CD4-positive, CD25-positive, alpha-beta regulatory T cell (primary cell): ENCODE measurements at regions not wholly inside any gene's neighbourhood (a gene's known extent, or its start where the extent isn't known, plus 50 kb on each side); places are given as distances from the start of the nearest gene placed in this dataset.

Experiments used
- ATAC-seq, 2 donors: fragments of 150-1000 bp; cut with Tn5 transposase; one replicate each; pipeline ENCODE4 v1.10.0; 2021; ENCODE audit warnings: low read depth in 2 of 2, moderate number of reproducible peaks in 2 of 2, moderate library complexity in 1 of 2
- DNase-seq, 3 donors: peaks; one replicate each; pipeline versions ENCODE4 v3.0.0 to v3.0.0-alpha.2; 2012 to 2022; ENCODE audit warnings: mixed read lengths in 1 of 3
- H3K27ac ChIP-seq: one replicate; pipeline ENCODE4 v1.7.0; 2013; ENCODE audit warnings: mild to moderate bottlenecking, low read length; ENCODE audit not compliant: insufficient read depth, poor library complexity, severe bottlenecking
- H3K27me3 ChIP-seq: one replicate; pipeline ENCODE4 v1.7.0; 2013; ENCODE audit warnings: low read length; ENCODE audit not compliant: control insufficient read depth, insufficient read depth
- H3K36me3 ChIP-seq: one replicate; pipeline ENCODE4 v1.7.0; 2013; ENCODE audit warnings: mild to moderate bottlenecking, low read length, moderate library complexity; ENCODE audit not compliant: control insufficient read depth, insufficient read depth
- H3K4me1 ChIP-seq: 2 replicates; pipeline ENCODE4 v1.7.0; 2013; ENCODE audit warnings: mild to moderate bottlenecking, low read length; ENCODE audit not compliant: insufficient read depth, control insufficient read depth, poor library complexity, severe bottlenecking
- H3K4me3 ChIP-seq: one replicate; pipeline ENCODE4 v1.7.0; 2013; ENCODE audit warnings: low read depth, mild to moderate bottlenecking, low read length, moderate library complexity
- H3K9me3 ChIP-seq, 2 experiments: 1 replicate in 1 of 2; 2 replicates in 1 of 2; pipeline ENCODE4 v1.7.0; 2013; ENCODE audit warnings: low read length in 2 of 2, mild to moderate bottlenecking in 1 of 2, moderate library complexity in 1 of 2; ENCODE audit not compliant: control insufficient read depth in 2 of 2
- H3K27ac Mint-ChIP-seq, 3 donors: one replicate each; pipeline ENCODE4 v1.8.0; 2020 to 2022; ENCODE audit warnings: mild to moderate bottlenecking in 3 of 3, mixed read lengths in 3 of 3, moderate library complexity in 2 of 3
- H3K27me3 Mint-ChIP-seq: one replicate; pipeline ENCODE4 v1.8.0; 2022; ENCODE audit warnings: mild to moderate bottlenecking, mixed read lengths
- H3K36me3 Mint-ChIP-seq: one replicate; pipeline ENCODE4 v1.8.0; 2020; ENCODE audit warnings: mixed read lengths
- H3K4me1 Mint-ChIP-seq, 4 donors: one replicate each; pipeline ENCODE4 v1.8.0; 2020 to 2022; ENCODE audit warnings: mixed read lengths in 4 of 4, mild to moderate bottlenecking in 1 of 4
- H3K4me3 Mint-ChIP-seq, 4 donors: one replicate each; pipeline ENCODE4 v1.8.0; 2020 to 2022; ENCODE audit warnings: mild to moderate bottlenecking in 4 of 4, mixed read lengths in 4 of 4, moderate library complexity in 3 of 4
- H3K9me3 Mint-ChIP-seq, 7 donors: one replicate each; pipeline ENCODE4 v1.8.0; 2020 to 2022; ENCODE audit warnings: mixed read lengths in 7 of 7, mild to moderate bottlenecking in 3 of 7, moderate library complexity in 2 of 7

- Histone ChIP-seq H3K9me3 (no peaks in the 10 kb centered on the region), H3K4me1 (no peaks in the 10 kb centered on the region), H3K27ac (no peak overlapping the region), H3K4me3 (no peak overlapping the region), H3K36me3 (no peaks in the 10 kb centered on the region), H3K27me3 (no peaks in the 10 kb centered on the region)
- H3K36me3 Mint-ChIP-seq: no peaks in the 10 kb centered on the region
- H3K9me3 Mint-ChIP-seq: peaks cover 5 to 14% (median 9%) of the 10 kb centered on the region in 7 donors
- H3K27me3 Mint-ChIP-seq: no peaks in the 10 kb centered on the region
- no peak for DNase-seq
- no peak overlapping the region for H3K4me3 Mint-ChIP-seq
- no peak overlapping the region for H3K27ac Mint-ChIP-seq
- H3K4me1 Mint-ChIP-seq: no peaks in the 10 kb centered on the region
- ATAC-seq: no peak
These were observed 455.9 kb upstream of the KLF4 start for GRCh38 chr9:107945493-107945892.

GRCh38 chr9:107944387-107944786 is 454.8 kb upstream of the KLF4 start:
- ATAC-seq (no peak), DNase-seq (no peak)
- H3K36me3 ChIP-seq: no peaks in the 10 kb centered on the region
- Mint-ChIP-seq H3K4me1 (no peaks in the 10 kb centered on the region), H3K4me3 (no peak overlapping the region), H3K36me3 (no peaks in the 10 kb centered on the region), H3K9me3 (peaks cover 5 to 11% (median 6%) of the 10 kb centered on the region in 7 donors), H3K27me3 (no peaks in the 10 kb centered on the region), H3K27ac (no peak overlapping the region)
- H3K27ac ChIP-seq: no peak overlapping the region
- no peaks in the 10 kb centered on the region for H3K9me3 ChIP-seq
- H3K4me3 ChIP-seq: no peak overlapping the region
- H3K27me3 ChIP-seq: no peaks in the 10 kb centered on the region
- no peaks in the 10 kb centered on the region for H3K4me1 ChIP-seq

DNA sequence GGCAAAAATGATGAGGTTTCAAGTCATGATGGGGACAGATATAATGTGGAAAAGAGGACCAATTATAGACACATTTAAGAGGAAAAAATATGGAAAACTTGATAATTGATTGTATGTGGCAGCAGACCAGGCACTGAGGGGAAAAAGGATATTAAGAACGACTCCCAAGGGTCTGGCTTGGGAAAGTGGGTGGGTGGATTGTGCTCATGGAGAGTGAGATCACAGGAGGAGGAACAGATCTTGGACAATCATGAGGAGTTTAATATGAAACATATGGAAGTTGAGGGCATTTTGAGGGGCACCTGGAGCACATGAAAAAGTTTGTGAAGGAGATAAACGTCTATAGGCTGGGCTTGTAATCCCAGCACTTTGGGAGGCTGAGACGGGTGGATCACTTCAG is 454.3 kb upstream of the KLF4 start:
- no peak overlapping the region for H3K27ac Mint-ChIP-seq
- Histone ChIP-seq H3K27ac (no peak overlapping the region), H3K4me3 (no peak overlapping the region), H3K27me3 (no peaks in the 10 kb centered on the region), H3K4me1 (no peaks in the 10 kb centered on the region), H3K9me3 (no peaks in the 10 kb centered on the region), H3K36me3 (no peaks in the 10 kb centered on the region)
- no peak overlapping the region for H3K4me3 Mint-ChIP-seq
- DNase-seq (no peak), ATAC-seq (no peak)
- no peaks in the 10 kb centered on the region for H3K27me3 Mint-ChIP-seq
- peaks cover 5 to 11% (median 5%) of the 10 kb centered on the region in 7 donors for H3K9me3 Mint-ChIP-seq
- H3K36me3 Mint-ChIP-seq: no peaks in the 10 kb centered on the region
- no peaks in the 10 kb centered on the region for H3K4me1 Mint-ChIP-seq

DNA sequence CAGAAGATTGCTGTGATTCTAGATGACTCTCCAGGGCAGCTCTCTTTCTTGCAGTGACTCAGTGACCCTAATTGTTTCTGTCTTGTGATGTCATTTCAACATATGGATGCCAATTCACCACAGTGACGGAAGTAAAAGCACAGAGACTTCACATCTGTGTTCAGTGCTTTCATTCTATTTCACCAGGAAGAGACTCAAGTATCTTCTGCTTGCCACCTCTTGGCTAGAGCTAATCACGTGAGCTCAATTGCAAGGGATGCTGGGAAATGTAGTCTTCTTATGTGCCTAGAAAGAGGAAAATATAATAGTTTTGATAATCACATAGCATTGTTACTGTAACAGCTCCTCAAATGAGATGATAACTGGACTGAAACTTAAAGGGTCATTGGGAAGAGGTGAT is 453.3 kb upstream of the KLF4 start:
- Mint-ChIP-seq H3K27ac (no peak overlapping the region), H3K4me1 (no peaks in the 10 kb centered on the region), H3K4me3 (no peak overlapping the region), H3K9me3 (peaks cover 5 to 10% (median 5%) of the 10 kb centered on the region in 7 donors), H3K36me3 (no peaks in the 10 kb centered on the region), H3K27me3 (no peaks in the 10 kb centered on the region)
- no peaks in the 10 kb centered on the region for H3K4me1 ChIP-seq
- H3K4me3 ChIP-seq: no peak overlapping the region
- no peaks in the 10 kb centered on the region for H3K9me3 ChIP-seq
- H3K36me3 ChIP-seq: no peaks in the 10 kb centered on the region
- ATAC-seq (no peak), DNase-seq (no peak)
- H3K27ac ChIP-seq: no peak overlapping the region
- H3K27me3 ChIP-seq: no peaks in the 10 kb centered on the region

DNA sequence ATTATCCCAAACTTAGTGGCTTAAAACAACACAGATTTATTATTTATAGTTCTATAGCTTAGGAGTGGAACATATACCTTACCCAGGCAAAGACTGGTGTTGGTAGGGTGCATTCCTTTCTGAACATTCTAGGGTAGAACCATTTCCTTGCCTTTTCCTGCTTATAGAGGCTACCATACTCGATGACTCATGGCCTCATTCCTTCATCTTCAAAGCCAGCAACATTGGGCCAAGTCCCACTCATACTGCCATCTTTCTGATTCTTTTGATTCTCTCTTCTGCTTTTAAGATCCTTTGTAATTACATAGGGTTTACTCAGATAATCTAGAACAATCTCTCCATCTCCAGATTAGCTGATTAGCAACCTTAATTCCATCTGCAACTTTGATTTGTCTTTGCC is 452.7 kb upstream of the KLF4 start:
- Mint-ChIP-seq H3K4me3 (no peak overlapping the region), H3K36me3 (no peaks in the 10 kb centered on the region), H3K4me1 (no peaks in the 10 kb centered on the region), H3K9me3 (peaks cover 5 to 10% (median 5%) of the 10 kb centered on the region in 7 donors), H3K27ac (no peak overlapping the region), H3K27me3 (no peaks in the 10 kb centered on the region)
- Histone ChIP-seq H3K4me1 (no peaks in the 10 kb centered on the region), H3K4me3 (no peak overlapping the region), H3K9me3 (no peaks in the 10 kb centered on the region), H3K36me3 (no peaks in the 10 kb centered on the region), H3K27ac (no peak overlapping the region), H3K27me3 (no peaks in the 10 kb centered on the region)
- ATAC-seq (no peak), DNase-seq (no peak)

DNA sequence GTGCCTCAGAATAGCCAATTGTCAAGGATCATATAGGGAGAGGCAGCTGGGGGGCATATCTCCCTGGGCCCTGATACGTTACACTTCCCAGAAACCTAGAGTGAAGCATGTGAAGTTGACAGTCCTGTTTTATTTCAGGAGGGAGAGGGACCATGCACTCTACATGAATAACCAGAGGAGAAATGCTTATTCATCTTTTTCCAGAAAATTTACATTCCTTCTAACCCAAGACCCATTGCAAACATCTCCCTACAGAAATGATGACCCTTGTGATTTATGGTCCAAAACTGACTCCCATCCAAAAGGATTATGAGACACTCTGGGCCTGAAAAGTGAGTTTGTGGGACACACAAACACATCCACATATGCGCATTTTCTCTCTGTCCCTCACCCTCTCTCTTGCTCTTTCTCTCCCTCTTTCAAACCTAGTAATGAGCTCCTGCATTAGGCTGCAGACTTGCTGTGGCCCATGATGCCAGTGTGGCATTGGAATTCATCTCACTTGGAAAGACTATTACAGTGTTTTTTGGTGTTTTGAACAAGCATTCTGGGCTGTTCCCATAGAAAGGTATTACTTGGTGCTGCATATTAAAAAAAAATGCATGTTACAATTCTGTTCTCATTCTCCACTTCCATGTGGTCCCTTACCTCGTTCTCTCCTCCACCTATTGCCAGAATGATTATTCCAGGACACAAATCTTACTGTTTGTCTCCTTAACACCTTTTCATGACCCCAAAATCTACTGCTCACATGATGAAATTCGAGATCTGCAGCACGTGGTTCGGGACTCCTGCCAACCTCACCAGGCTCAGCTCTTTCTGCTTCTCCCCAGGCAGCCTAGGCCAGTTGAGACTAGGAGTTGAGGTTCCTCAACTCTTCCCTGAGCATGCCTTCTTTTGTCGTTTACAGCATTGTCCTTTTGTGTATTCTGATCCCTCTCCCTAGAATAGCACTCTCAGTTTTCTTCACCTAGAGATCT is 451.3 kb upstream of the KLF4 start:
- Mint-ChIP-seq H3K9me3 (peaks cover 5 to 8% (median 5%) of the 10 kb centered on the region in 7 donors), H3K4me3 (no peak overlapping the region), H3K36me3 (no peaks in the 10 kb centered on the region), H3K27ac (no peak overlapping the region), H3K4me1 (no peaks in the 10 kb centered on the region), H3K27me3 (no peaks in the 10 kb centered on the region)
- Histone ChIP-seq H3K27me3 (no peaks in the 10 kb centered on the region), H3K27ac (no peak overlapping the region), H3K4me1 (no peaks in the 10 kb centered on the region), H3K4me3 (no peak overlapping the region), H3K9me3 (no peaks in the 10 kb centered on the region), H3K36me3 (no peaks in the 10 kb centered on the region)
- ATAC-seq (no peak), DNase-seq (no peak)

GRCh38 chr9:107938801-107939386 is 449.3 kb upstream of the KLF4 start:
- H3K9me3 Mint-ChIP-seq: peaks cover 3 to 8% (median 4%) of the 10 kb centered on the region in 7 donors
- Histone ChIP-seq H3K27me3 (no peaks in the 10 kb centered on the region), H3K27ac (no peak overlapping the region), H3K4me1 (no peaks in the 10 kb centered on the region), H3K36me3 (no peaks in the 10 kb centered on the region), H3K9me3 (no peaks in the 10 kb centered on the region), H3K4me3 (no peak overlapping the region)
- peaks cover 4% of the 10 kb centered on the region for H3K27me3 Mint-ChIP-seq
- H3K4me3 Mint-ChIP-seq: no peak overlapping the region
- no peaks in the 10 kb centered on the region for H3K36me3 Mint-ChIP-seq
- H3K27ac Mint-ChIP-seq: no peak overlapping the region
- no peaks in the 10 kb centered on the region for H3K4me1 Mint-ChIP-seq
- DNase-seq (no peak), ATAC-seq (no peak)
